IPS DF 6.9 (cell line): ENCODE measurements at regions not wholly inside any gene's neighbourhood (a gene's known extent, or its start where the extent isn't known, plus 50 kb on each side); places are given as distances from the start of the nearest gene placed in this dataset.

Experiments
- DNase-seq: peaks from one replicate; pipeline ENCODE4 v3.0.0-alpha.2; 2013; ENCODE audit warnings: low read depth, low spot score
- H3K27ac ChIP-seq: one replicate; pipeline ENCODE4 v1.5.1; 2013; ENCODE audit warnings: low read length, control low read depth
- H3K27me3 ChIP-seq: 2 replicates; pipeline ENCODE4 v1.6.1; 2013; ENCODE audit warnings: mild to moderate bottlenecking, low read length; ENCODE audit not compliant: control insufficient read depth, insufficient read depth
- H3K36me3 ChIP-seq: 2 replicates; pipeline ENCODE4 v1.6.1; 2013; ENCODE audit warnings: low read length; ENCODE audit not compliant: control insufficient read depth, insufficient read depth
- H3K4me1 ChIP-seq: 2 replicates; pipeline ENCODE4 v1.6.1; 2013; ENCODE audit warnings: low read length; ENCODE audit not compliant: control insufficient read depth, insufficient read depth
- H3K4me3 ChIP-seq: 2 replicates; pipeline ENCODE4 v1.5.1; 2013; ENCODE audit warnings: mild to moderate bottlenecking, low read length
- H3K9me3 ChIP-seq: 2 replicates; pipeline ENCODE4 v1.6.1; 2013; ENCODE audit warnings: low read length, inconsistent platforms; ENCODE audit not compliant: control insufficient read depth, insufficient read depth
- WGBS: extraction: QIAGEN DNeasy Blood & Tissue Kit; methylation state at CpG from one replicate; pipeline ENCODE4 v1.1.7; 2013; ENCODE audit warnings: mixed read lengths, missing lambda C conversion rate; ENCODE audit not compliant: insufficient read length, insufficient coverage; 5-methylcytosine and 5-hydroxymethylcytosine counted together

- Histone ChIP-seq H3K4me3 (no peak overlapping the region), H3K27me3 (no peaks in the 10 kb centered on the region), H3K27ac (no peak overlapping the region), H3K4me1 (no peaks in the 10 kb centered on the region), H3K9me3 (no peaks in the 10 kb centered on the region), H3K36me3 (no peaks in the 10 kb centered on the region)
- DNase-seq, result peak; percentile 33
- WGBS, result no CpG with 5 or more reads among the region's 6 CpGs
Measured at GRCh38 chr16:13426269-13426668, 493.7 kb upstream of the ERCC4 start.

- WGBS, result no CpG with 5 or more reads among the region's 4 CpGs
- no peak overlapping the region for H3K27ac ChIP-seq
- no peak for DNase-seq
Measured at GRCh38 chr16:13426736-13427135, 493.2 kb upstream of the ERCC4 start.

GRCh38 chr16:13427943-13428342 lies 492.0 kb upstream of the ERCC4 start:
- no CpG with 5 or more reads among the region's 3 CpGs for WGBS
- H3K4me3 ChIP-seq, result no peak overlapping the region
- H3K27me3 ChIP-seq, result no peaks in the 10 kb centered on the region
- H3K36me3 ChIP-seq, result no peaks in the 10 kb centered on the region
- DNase-seq, result no peak
- H3K27ac ChIP-seq, result no peak overlapping the region
- no peaks in the 10 kb centered on the region for H3K4me1 ChIP-seq
- no peaks in the 10 kb centered on the region for H3K9me3 ChIP-seq

More at GRCh38 chr16:13426736-13427135, 493.2 kb upstream of the ERCC4 start:
- no peak overlapping the region for H3K4me3 ChIP-seq
- no peaks in the 10 kb centered on the region for H3K9me3 ChIP-seq
- H3K36me3 ChIP-seq, result no peaks in the 10 kb centered on the region
- H3K27me3 ChIP-seq, result no peaks in the 10 kb centered on the region
- no peaks in the 10 kb centered on the region for H3K4me1 ChIP-seq

- H3K27me3 ChIP-seq, result no peaks in the 10 kb centered on the region
- no peak overlapping the region for H3K27ac ChIP-seq
- no CpG with 5 or more reads among the region's 1 CpG for WGBS
- no peak for DNase-seq
- no peaks in the 10 kb centered on the region for H3K36me3 ChIP-seq
- no peak overlapping the region for H3K4me3 ChIP-seq
- no peaks in the 10 kb centered on the region for H3K9me3 ChIP-seq
- no peaks in the 10 kb centered on the region for H3K4me1 ChIP-seq
Measured at GRCh38 chr16:13429416-13429815, 490.5 kb upstream of the ERCC4 start.

GRCh38 chr16:13435415-13435814 lies 484.5 kb upstream of the ERCC4 start:
- H3K27me3 ChIP-seq, result no peaks in the 10 kb centered on the region
- DNase-seq, result no peak
- no peaks in the 10 kb centered on the region for H3K9me3 ChIP-seq
- no peaks in the 10 kb centered on the region for H3K36me3 ChIP-seq
- WGBS, result no CpG with 5 or more reads among the region's 1 CpG
- H3K4me1 ChIP-seq, result no peaks in the 10 kb centered on the region
- H3K4me3 ChIP-seq, result no peak overlapping the region
- H3K27ac ChIP-seq, result no peak overlapping the region

- peak; percentile 22 for DNase-seq
- Histone ChIP-seq H3K9me3 (no peaks in the 10 kb centered on the region), H3K27me3 (no peaks in the 10 kb centered on the region), H3K4me1 (no peaks in the 10 kb centered on the region), H3K36me3 (no peaks in the 10 kb centered on the region), H3K4me3 (no peak overlapping the region), H3K27ac (no peak overlapping the region)
- no CpG with 5 or more reads among the region's 3 CpGs for WGBS
Measured at GRCh38 chr16:13435873-13436474, 484.0 kb upstream of the ERCC4 start.

GRCh38 chr16:13436641-13437412 lies 483.1 kb upstream of the ERCC4 start:
- no peaks in the 10 kb centered on the region for H3K4me1 ChIP-seq
- H3K4me3 ChIP-seq, result no peak overlapping the region
- H3K27me3 ChIP-seq, result no peaks in the 10 kb centered on the region
- H3K27ac ChIP-seq, result no peak overlapping the region
- no CpG with 5 or more reads among the region's 8 CpGs for WGBS
- no peaks in the 10 kb centered on the region for H3K36me3 ChIP-seq
- no peaks in the 10 kb centered on the region for H3K9me3 ChIP-seq
- DNase-seq, result no peak

- H3K27me3 ChIP-seq, result no peaks in the 10 kb centered on the region
- H3K4me3 ChIP-seq, result no peak overlapping the region
- H3K9me3 ChIP-seq, result no peaks in the 10 kb centered on the region
- no peak overlapping the region for H3K27ac ChIP-seq
- no peak for DNase-seq
- no peaks in the 10 kb centered on the region for H3K4me1 ChIP-seq
- no CpG with 5 or more reads among the region's 5 CpGs for WGBS
- no peaks in the 10 kb centered on the region for H3K36me3 ChIP-seq
Measured at GRCh38 chr16:13437413-13437795, 482.6 kb upstream of the ERCC4 start.

GRCh38 chr16:13438064-13438463 lies 481.9 kb upstream of the ERCC4 start:
- no peak overlapping the region for H3K27ac ChIP-seq

GRCh38 chr16:13439766-13440165 lies 480.2 kb upstream of the ERCC4 start:
- H3K4me3 ChIP-seq, result no peak overlapping the region
- no peaks in the 10 kb centered on the region for H3K4me1 ChIP-seq
- H3K9me3 ChIP-seq, result no peaks in the 10 kb centered on the region
- H3K27me3 ChIP-seq, result no peaks in the 10 kb centered on the region
- no peak for DNase-seq
- no peaks in the 10 kb centered on the region for H3K36me3 ChIP-seq
- H3K27ac ChIP-seq, result no peak overlapping the region
- no CpG with 5 or more reads among the region's 9 CpGs for WGBS

More at GRCh38 chr16:13438064-13438463, 481.9 kb upstream of the ERCC4 start:
- Histone ChIP-seq H3K27me3 (no peaks in the 10 kb centered on the region), H3K4me3 (no peak overlapping the region), H3K4me1 (no peaks in the 10 kb centered on the region), H3K9me3 (no peaks in the 10 kb centered on the region), H3K36me3 (no peaks in the 10 kb centered on the region)
- no peak for DNase-seq
- no CpG with 5 or more reads among the region's 6 CpGs for WGBS

- no peak for DNase-seq
- Histone ChIP-seq H3K36me3 (no peaks in the 10 kb centered on the region), H3K4me1 (no peaks in the 10 kb centered on the region), H3K9me3 (no peaks in the 10 kb centered on the region), H3K4me3 (no peak overlapping the region), H3K27ac (no peak overlapping the region), H3K27me3 (no peaks in the 10 kb centered on the region)
- WGBS, result no CpG with 5 or more reads among the region's 3 CpGs
Measured at GRCh38 chr16:13441675-13442074, 478.3 kb upstream of the ERCC4 start.
